GM19351 (cell line): ENCODE measurements at regions not wholly inside any gene's neighbourhood (a gene's known extent, or its start where the extent isn't known, plus 50 kb on each side); places are given as distances from the start of the nearest gene placed in this dataset.

ENCODE experiments used
- ATAC-seq: cut with Tn5 transposase; IDR thresholded peaks from one replicate; pipeline ENCODE4 v1.9.1; 2021; ENCODE audit warnings: mild to moderate bottlenecking, moderate library complexity; ENCODE audit not compliant: unreplicated experiment

- ATAC-seq: no peak
Measured at GRCh38 chr15:62599791-62600777, 435.0 kb upstream of the C2CD4B start.

GRCh38 chr15:62601777-62602545 lies 436.9 kb upstream of the C2CD4B start:
- ATAC-seq: no peak

GRCh38 chr15:62603742-62604141 lies 438.7 kb upstream of the C2CD4B start:
- no peak for ATAC-seq

DNA sequence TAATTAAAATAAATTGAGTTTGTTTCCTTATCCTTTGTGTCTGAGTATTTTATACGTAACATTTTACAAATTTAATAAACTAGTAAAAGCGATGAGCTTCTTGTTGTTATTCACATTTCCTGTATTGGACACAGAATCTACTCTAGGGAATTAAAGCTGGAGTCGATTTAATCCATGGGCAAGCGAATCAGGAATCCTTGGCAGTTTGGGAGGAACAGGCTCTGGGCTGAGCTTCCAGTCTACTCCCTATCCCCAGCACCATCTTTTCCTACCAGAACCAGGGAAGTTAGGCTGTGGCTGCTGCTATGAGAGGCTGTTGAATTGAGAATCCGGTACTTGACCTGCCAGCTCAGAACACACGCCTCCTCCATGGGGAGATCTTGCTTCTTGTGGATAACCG lies 437.3 kb upstream of the TPM1 start:
- ATAC-seq: no peak

DNA sequence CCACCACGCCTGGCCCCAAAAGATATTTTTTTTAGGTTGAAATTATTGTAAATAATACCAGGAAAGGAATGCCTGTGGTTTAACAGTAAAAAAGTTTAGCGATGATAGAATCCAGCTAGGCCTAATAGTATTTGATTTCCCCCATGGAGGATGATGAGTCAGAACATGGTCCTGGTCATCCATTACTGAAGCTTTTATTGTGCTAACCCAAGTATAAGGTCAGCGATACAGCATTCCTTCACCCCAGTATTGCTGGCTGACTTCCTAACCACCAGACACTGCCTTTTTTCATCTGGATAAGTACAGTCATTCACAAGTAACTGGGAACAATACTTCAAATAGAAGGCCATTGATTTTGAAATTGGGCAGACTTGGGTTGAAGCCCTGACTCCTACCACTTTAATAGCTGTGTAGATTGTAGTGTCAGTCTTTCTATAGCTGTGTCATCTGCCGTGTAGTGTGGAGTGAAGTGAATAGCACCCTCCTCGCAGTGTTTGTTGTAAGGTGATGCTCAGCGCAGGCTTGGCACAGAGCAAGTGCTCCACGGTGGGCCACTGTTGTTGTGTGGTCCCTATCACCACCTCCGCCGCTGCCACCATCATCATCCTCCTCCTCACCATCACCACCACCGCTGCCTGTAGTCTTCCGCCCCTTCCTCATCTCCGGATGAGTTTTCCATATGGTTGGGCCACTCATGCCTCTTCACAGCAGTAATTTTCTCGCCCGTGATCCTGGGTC lies 436.0 kb upstream of the TPM1 start:
- no peak for ATAC-seq

DNA sequence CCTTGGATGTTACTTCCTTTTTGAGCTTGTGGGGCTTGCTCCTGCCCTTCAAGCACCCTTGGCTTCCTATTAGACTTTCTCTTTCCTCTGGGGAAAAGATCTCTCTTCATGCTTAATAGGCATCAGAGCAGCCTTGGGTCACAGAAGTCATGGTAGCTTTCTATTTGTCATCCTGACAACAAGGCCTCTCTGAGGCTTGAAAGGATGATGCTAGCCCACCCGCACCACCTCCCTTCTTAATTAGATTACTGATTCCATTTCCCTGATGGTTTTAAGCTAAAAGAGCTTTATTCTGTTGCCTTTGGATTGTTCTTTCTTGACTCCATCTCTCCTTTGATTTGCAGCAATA lies 435.5 kb upstream of the TPM1 start:
- ATAC-seq: no peak

GRCh38 chr15:62607643-62608042 lies 434.9 kb upstream of the TPM1 start:
- no peak for ATAC-seq

- ATAC-seq: no peak
Measured at GRCh38 chr15:62608369-62608768, 434.2 kb upstream of the TPM1 start.

DNA sequence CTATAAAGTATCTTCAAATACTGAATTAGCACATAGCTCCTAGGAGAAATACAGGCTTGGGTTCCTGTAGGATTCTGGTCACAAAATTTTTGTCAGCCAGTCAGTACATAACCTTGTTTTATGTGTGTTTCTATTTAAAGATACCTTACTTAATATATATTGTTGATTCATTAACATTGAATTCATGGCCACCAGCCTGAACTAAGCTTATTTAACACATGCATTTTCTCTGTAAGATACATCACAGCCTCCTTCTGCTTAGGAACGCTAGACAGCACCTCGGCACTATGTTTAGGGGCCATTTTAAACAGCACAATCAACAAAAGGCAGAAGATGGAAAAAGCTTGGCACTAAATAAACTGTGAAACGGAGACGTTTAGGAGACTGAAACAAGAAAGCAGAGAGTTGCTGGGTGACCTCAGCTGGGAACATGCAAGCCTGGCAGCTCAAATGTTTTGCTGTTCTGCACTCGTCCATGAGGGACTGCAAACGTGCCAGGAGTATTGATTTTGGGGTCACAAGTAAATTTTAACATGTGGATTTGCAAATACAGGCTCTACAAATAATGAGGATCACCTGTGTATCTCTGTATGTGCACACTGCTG lies 432.2 kb upstream of the TPM1 start:
- ATAC-seq: no peak

- ATAC-seq: no peak
Measured at GRCh38 chr15:62611002-62611401, 431.5 kb upstream of the TPM1 start.

DNA sequence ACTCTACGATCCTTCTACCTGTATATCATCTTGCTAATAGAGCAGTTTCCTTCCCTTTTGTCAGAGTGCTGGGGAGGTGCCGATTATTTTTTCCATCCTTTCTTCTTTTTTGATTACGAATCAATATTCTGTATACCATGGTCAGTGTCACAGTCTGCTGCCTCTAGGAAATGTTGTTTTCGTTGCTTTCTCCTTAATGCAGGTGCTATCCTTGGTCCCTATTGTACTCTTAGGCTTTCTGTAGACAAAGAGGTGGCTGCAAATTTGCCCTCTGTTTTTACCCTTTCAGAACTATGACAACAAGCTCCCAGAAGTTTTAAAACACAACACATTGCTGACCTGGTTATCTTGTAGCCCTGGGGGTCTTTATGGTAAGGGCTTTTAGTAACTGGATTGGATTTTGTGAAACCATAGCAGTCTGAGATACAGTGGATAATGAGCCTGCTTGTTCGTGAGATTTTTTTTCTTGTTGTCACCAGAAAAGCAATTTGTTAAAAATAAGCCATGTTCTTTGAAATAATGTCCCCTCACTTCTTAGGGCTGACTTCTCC lies 430.3 kb upstream of the TPM1 start:
- no peak for ATAC-seq

DNA sequence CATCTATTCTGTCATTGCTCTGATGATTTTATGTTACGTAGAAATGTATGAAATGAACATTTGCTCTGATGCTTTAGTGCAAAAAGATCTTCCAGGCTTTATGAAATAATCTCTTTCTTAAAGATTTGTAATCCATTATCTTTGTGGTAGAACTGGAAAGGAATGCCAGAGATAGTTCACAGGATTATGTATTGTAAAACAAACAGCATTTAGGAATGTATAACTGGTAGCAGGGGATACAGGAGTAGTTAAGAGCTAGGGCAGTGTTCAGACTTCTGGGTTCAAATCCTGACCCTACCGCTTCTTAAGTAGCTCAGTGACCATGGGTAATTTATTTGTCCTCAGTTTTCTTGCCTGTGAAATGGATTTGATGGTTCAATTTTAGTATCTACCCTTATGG lies 429.8 kb upstream of the TPM1 start:
- ATAC-seq: no peak

DNA sequence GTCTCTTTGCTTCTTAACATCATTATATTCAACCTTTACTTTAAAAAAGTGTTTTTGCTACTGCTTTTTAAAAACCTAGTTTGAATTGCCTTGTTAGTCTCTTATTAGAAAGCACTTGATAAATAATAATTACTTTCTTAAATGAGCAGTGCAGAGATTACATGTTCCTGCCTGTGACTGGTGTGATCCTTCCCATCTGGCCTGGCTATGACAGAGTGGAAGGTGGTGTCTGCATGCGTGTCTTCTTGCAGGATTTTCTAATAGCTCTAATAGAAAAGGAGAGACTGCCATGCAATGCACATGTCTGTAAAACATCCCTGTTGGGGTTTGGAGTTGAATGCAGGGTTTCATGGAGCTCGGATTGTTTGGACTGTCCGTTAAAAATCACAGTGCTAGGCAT lies 425.8 kb upstream of the TPM1 start:
- ATAC-seq: no peak

DNA sequence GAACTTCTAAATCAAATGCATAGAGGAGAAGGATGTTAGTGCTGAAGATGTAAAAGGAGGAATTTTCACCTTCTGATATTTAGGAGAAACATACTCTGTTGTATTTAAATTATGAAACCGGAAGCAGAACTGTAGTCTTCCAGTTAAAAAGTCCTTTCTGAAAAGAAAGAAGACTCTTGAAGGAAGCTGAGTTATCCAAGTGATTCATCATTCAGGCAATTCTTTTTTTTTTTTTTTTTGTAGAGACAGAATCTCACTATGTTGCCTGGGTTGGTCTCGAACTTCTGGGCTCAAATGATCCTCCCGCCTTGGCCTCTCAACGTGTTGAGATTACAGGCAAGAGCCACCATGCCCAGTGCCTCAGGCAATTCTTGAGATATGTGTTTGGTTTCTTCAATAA lies 424.8 kb upstream of the TPM1 start:
- ATAC-seq: no peak

DNA sequence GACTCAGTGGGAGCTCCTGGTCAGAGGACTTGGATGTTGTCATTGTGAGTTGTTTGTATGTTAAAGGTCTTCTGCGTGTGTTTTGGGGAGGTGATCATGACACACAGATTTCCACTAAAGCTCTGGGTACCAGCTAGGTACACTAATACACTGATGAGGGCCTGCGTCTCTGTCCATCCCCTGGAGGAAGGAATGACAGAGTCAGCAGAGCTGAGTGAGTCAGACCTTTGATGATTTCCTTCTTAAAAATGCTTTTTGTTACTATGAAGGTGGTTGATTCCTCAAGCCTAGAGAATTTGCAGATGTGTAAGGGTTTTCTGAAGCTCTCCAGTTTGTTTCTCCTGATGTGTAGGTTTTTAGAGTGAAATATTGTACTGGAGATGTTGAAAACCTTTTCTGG lies 424.1 kb upstream of the TPM1 start:
- no peak for ATAC-seq

DNA sequence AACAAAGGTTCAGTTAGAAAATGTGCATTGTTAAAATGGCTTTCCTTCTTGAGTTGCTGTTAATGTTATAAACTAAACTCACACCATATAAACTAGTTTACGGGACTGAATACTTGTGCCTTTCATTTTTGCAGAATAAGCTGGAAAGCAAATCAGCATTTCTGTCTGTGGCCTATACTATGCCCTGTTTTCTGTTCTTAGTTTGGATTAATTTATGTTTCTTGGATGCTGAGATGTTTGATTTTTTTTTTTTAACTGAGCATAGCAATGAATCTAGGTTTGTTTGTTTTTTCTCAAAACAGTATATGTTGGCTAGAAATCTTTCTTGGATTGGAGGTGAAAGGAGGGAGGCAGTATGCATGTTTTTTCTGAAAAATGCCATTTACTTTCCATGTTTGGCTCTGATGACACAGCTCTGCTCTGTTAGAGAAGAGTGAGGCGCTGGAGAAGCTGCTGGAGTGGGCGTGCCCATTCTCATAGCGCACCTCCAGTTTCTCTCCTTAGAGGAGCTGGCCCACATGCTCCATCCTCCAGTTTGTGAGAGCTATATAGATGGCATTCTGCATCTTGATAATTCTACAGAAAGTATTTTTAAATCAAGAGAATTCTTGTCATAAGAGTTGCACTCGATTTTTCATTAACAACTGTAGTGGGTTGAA lies 423.6 kb upstream of the TPM1 start:
- no peak for ATAC-seq

GRCh38 chr15:62619526-62619925 lies 423.0 kb upstream of the TPM1 start:
- no peak for ATAC-seq

DNA sequence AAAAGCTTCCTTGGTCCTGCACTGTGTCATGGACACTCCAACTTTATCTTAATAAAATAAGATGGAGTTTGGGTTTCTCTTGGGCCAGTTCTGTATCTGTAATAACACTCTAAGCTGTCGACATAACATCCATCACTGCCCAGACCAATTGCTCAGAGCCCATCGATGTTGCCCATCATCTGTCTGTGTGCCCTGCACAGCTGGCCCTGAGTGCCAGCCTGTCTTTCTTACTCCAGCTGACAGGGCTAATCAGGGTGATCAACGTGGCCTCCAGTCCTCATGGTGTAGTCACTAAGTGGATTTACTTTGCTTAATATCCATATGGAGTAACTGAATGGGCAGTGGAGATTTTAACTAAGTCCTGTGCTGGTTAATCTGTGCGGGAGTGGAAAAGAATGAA lies 419.8 kb upstream of the TPM1 start:
- no peak for ATAC-seq

DNA sequence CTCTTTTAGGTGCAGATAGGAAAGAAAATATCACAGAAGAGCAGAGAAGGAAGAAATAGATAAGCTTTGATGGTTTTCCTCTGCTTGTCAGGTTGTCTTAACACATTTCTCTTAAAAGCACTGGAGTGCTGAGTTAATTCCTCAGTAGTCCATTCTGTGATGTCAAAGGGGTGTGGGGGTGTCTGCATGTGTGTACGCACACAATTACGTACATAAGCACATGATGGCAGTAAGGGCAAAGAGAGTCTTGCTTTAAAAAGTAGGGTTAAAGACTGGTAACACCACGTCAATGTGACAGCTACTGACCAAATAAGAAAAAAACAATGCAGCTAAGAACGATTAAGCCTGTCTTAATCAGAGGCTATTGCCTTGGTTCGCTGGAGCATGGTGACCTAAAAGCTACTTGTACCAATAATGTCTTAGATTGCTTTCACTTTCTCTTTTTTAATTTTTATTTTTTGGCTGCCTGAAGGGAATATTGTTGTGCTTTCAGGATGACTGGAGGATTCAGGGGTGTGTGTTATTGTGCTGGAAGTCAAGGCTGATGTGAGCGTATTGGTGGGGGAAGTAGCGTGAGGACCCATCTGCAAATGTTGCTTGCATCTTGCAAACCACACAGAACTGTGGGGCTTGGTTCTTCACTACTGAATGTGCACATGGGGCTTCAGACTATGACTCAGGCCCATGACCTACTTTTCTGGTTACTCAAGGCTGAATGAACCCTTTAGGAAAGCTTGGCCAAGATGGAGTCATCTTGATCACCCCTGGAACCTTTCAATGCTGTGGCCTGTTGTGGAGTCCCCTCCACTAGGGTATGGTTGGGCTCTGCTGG lies 417.8 kb upstream of the TPM1 start:
- ATAC-seq: peak; percentile 69
